ENCODE measurements at regions not wholly inside any gene's neighbourhood (a gene's known extent, or its start where the extent isn't known, plus 50 kb on each side); places are given as distances from the start of the nearest gene placed in this dataset.

DNA sequence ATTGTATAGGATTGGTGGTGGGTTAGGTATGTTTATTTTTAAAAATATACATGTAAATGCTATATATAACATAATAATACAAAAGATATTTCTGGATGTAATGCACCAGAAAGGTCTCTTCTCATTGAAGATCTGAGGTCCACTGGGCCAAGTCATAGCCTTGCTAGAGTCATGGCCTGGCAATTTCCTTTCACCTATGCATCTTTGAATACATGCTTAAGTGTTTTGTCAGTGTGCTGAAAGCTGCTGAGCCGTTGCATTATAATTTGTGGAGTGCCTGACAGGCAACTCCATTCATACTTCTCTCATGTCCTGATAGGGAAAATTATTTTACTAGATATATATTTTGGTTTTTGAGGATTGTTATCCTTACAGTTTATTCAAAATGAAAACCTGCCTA is 410.2 kb upstream of the CT83 start:
- Histone ChIP-seq H3K27ac (ENCODE audit: low read depth in 1 of 2, low read length in 2 of 2) (no peak overlapping the region), H3K4me1 (ENCODE audit: control insufficient read depth in 4 of 4, insufficient read depth in 4 of 4, low read length in 3 of 4) (no peaks in the 10 kb centered on the region), H3K9ac (ENCODE audit: low read depth in 1 of 2, low read length in 2 of 2) (no peak overlapping the region), H3K9me3 (ENCODE audit: control insufficient read depth in 4 of 4, low read length in 3 of 4) (no peaks in the 10 kb centered on the region), H3K36me3 (ENCODE audit: control insufficient read depth in 4 of 4, insufficient read depth in 3 of 4, low read depth in 1 of 4, low read length in 3 of 4) (no peaks in the 10 kb centered on the region), H3K4me3 (ENCODE audit: low read depth in 1 of 3, low read length in 3 of 3) (no peak overlapping the region), H3K27me3 (ENCODE audit: control insufficient read depth in 4 of 4, insufficient read depth in 4 of 4, low read length in 3 of 4) (no peaks in the 10 kb centered on the region)
- no peak for DNase-seq (ENCODE audit: low spot score)
- 80% methylated on average over 1 of the region's 1 CpG for WGBS
- TF ChIP-seq, protein P1, sequence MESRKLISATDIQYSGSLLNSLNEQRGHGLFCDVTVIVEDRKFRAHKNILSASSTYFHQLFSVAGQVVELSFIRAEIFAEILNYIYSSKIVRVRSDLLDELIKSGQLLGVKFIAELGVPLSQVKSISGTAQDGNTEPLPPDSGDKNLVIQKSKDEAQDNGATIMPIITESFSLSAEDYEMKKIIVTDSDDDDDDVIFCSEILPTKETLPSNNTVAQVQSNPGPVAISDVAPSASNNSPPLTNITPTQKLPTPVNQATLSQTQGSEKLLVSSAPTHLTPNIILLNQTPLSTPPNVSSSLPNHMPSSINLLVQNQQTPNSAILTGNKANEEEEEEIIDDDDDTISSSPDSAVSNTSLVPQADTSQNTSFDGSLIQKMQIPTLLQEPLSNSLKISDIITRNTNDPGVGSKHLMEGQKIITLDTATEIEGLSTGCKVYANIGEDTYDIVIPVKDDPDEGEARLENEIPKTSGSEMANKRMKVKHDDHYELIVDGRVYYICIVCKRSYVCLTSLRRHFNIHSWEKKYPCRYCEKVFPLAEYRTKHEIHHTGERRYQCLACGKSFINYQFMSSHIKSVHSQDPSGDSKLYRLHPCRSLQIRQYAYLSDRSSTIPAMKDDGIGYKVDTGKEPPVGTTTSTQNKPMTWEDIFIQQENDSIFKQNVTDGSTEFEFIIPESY (IDR thresholded peaks at IDR 0.05) = no peak
- TF ChIP-seq GABPA (IDR thresholded peaks at IDR 0.05 in 1 of 2, conservative IDR thresholded peaks at IDR 0.05 in 1 of 2) (no peak), RXRA (IDR thresholded peaks at IDR 0.05) (no peak), FOXA2 (IDR thresholded peaks at IDR 0.05) (no peak), YY1 (IDR thresholded peaks at IDR 0.05) (no peak), SP1 (IDR thresholded peaks at IDR 0.05) (no peak), JUND (IDR thresholded peaks at IDR 0.05) (no peak), EGR1 (IDR thresholded peaks at IDR 0.05; ENCODE audit: low read depth in 2 of 2) (no peak), HNF4G (IDR thresholded peaks at IDR 0.05) (no peak), RAD21 (IDR thresholded peaks at IDR 0.05) (no peak), NR2F2 (IDR thresholded peaks at IDR 0.05) (no peak), TAF1 (conservative IDR thresholded peaks at IDR 0.05) (no peak), FOXA1 (IDR thresholded peaks at IDR 0.05) (no peak), HNF4A (conservative IDR thresholded peaks at IDR 0.05) (no peak)
- TF ChIP-seq, protein P2, sequence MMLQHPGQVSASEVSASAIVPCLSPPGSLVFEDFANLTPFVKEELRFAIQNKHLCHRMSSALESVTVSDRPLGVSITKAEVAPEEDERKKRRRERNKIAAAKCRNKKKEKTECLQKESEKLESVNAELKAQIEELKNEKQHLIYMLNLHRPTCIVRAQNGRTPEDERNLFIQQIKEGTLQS (IDR thresholded peaks at IDR 0.05) = no peak
- TF ChIP-seq, protein P3, sequence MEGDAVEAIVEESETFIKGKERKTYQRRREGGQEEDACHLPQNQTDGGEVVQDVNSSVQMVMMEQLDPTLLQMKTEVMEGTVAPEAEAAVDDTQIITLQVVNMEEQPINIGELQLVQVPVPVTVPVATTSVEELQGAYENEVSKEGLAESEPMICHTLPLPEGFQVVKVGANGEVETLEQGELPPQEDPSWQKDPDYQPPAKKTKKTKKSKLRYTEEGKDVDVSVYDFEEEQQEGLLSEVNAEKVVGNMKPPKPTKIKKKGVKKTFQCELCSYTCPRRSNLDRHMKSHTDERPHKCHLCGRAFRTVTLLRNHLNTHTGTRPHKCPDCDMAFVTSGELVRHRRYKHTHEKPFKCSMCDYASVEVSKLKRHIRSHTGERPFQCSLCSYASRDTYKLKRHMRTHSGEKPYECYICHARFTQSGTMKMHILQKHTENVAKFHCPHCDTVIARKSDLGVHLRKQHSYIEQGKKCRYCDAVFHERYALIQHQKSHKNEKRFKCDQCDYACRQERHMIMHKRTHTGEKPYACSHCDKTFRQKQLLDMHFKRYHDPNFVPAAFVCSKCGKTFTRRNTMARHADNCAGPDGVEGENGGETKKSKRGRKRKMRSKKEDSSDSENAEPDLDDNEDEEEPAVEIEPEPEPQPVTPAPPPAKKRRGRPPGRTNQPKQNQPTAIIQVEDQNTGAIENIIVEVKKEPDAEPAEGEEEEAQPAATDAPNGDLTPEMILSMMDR (IDR thresholded peaks at IDR 0.05; ENCODE audit: low read depth, low read length, missing input control) = no peak
- TF ChIP-seq, protein P4, sequence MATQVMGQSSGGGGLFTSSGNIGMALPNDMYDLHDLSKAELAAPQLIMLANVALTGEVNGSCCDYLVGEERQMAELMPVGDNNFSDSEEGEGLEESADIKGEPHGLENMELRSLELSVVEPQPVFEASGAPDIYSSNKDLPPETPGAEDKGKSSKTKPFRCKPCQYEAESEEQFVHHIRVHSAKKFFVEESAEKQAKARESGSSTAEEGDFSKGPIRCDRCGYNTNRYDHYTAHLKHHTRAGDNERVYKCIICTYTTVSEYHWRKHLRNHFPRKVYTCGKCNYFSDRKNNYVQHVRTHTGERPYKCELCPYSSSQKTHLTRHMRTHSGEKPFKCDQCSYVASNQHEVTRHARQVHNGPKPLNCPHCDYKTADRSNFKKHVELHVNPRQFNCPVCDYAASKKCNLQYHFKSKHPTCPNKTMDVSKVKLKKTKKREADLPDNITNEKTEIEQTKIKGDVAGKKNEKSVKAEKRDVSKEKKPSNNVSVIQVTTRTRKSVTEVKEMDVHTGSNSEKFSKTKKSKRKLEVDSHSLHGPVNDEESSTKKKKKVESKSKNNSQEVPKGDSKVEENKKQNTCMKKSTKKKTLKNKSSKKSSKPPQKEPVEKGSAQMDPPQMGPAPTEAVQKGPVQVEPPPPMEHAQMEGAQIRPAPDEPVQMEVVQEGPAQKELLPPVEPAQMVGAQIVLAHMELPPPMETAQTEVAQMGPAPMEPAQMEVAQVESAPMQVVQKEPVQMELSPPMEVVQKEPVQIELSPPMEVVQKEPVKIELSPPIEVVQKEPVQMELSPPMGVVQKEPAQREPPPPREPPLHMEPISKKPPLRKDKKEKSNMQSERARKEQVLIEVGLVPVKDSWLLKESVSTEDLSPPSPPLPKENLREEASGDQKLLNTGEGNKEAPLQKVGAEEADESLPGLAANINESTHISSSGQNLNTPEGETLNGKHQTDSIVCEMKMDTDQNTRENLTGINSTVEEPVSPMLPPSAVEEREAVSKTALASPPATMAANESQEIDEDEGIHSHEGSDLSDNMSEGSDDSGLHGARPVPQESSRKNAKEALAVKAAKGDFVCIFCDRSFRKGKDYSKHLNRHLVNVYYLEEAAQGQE (IDR thresholded peaks at IDR 0.05) = no peak
- TF ChIP-seq, protein P5, sequence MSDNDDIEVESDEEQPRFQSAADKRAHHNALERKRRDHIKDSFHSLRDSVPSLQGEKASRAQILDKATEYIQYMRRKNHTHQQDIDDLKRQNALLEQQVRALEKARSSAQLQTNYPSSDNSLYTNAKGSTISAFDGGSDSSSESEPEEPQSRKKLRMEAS (IDR thresholded peaks at IDR 0.05) = no peak
